Esophagus muscularis mucosa (tissue), 4 donors: ENCODE measurements at regions not wholly inside any gene's neighbourhood (a gene's known extent, or its start where the extent isn't known, plus 50 kb on each side); places are given as distances from the start of the nearest gene placed in this dataset.

ENCODE experiments used
- DNase-seq: peaks from one replicate; pipeline ENCODE4 v3.0.0-alpha.2; 2017; ENCODE audit errors: extremely low spot score
- H3K27ac ChIP-seq, 4 donors: fragments of 200-600 bp; sonication (generic); replicated peaks in 1 of 4; 1 replicate in 3 of 4; 2 replicates in 1 of 4; pipeline ENCODE4 v1.5.1; 2016 to 2019; ENCODE audit warnings: mild to moderate bottlenecking in 1 of 4
- H3K27me3 ChIP-seq, 4 donors: fragments of 200-600 bp; sonication (generic); one replicate each; pipeline versions ENCODE4 v1.5.1 to v1.6.0; 2016 to 2019
- H3K36me3 ChIP-seq, 4 donors: fragments of 200-600 bp; sonication (generic); one replicate each; pipeline ENCODE4 v1.5.1; 2016 to 2019
- H3K4me1 ChIP-seq, 4 donors: fragments of 200-600 bp; sonication (generic); one replicate each; pipeline ENCODE4 v1.5.1; 2016 to 2019
- H3K4me3 ChIP-seq, 4 donors: fragments of 200-600 bp; sonication (generic); 1 replicate in 2 of 4; 2 replicates in 2 of 4; pipeline ENCODE4 v1.5.1; 2016 to 2019; ENCODE audit warnings: mild to moderate bottlenecking in 4 of 4, moderate library complexity in 1 of 4
- H3K9me3 ChIP-seq, 4 donors: fragments of 200-600 bp; sonication (generic); 1 replicate in 3 of 4; 2 replicates in 1 of 4; pipeline ENCODE4 v1.5.1; 2016 to 2019
- CTCF ChIP-seq, 3 experiments: fragments of 200-600 bp in 2 of 3; fragments of 450-650 bp in 1 of 3; sonication (generic) in 2 of 3; IDR thresholded peaks; one replicate each; pipeline ENCODE4 v1.5.1; 2017 to 2019; ENCODE audit warnings: antibody characterized with exemption in 3 of 3, mild to moderate bottlenecking in 2 of 3, moderate library complexity in 1 of 3
- EP300 ChIP-seq: sonication (generic); formaldehyde crosslinking; IDR thresholded peaks from one replicate; pipeline ENCODE4 v1.6.1; 2017; ENCODE audit warnings: antibody characterized with exemption
- POLR2A ChIP-seq: fragments of 450-650 bp; IDR thresholded peaks from one replicate; pipeline ENCODE4 v1.6.1; 2017; ENCODE audit warnings: antibody characterized with exemption, moderate library complexity, mild to moderate bottlenecking, low read depth
- POLR2AphosphoS5 ChIP-seq, 2 donors: sonication (generic); formaldehyde crosslinking; IDR thresholded peaks; one replicate each; pipeline ENCODE4 v1.6.1; 2017; ENCODE audit warnings: antibody characterized with exemption in 2 of 2
- WGBS: methylation state at CpG from one replicate; pipeline ENCODE4 v1.1.5; 2018; 5-methylcytosine and 5-hydroxymethylcytosine counted together
- intact Hi-C: fragments of 100-400 bp; cut with DNase I; formaldehyde crosslinking; loops from one replicate; pipeline ENCODE4 v1.15.1; 2023

DNA sequence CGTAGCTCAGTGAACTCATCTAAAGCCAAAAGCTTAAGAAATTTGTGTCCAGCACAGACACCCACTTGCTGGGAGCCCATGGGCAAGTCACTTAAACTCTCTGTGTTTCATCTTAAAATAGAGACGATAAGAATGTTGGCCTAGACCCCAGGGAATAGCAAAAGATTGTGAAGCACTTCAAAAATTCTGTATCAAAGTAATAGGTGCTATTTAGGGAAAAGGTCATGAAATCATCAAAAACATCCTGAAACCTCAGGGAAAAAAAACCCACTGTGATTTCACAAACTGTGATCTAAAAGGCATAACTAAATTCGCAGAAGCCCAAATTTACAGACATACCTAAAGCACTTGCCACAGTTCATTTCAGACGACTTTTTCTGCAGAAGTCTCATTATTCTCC is 278.3 kb downstream of the NR2F1-AS1 start:
- Histone ChIP-seq H3K4me1 (peaks cover 0 to 6% (median 0%) of the 10 kb centered on the region in 4 donors), H3K36me3 (no peaks in the 10 kb centered on the region), H3K4me3 (no peak overlapping the region), H3K27me3 (no peaks in the 10 kb centered on the region), H3K27ac (no peak overlapping the region), H3K9me3 (no peaks in the 10 kb centered on the region)
- TF ChIP-seq POLR2AphosphoS5 (IDR thresholded peaks at IDR 0.05) (no peak), POLR2A (no peak), EP300 (no peak), CTCF (IDR thresholded peaks at IDR 0.05) (no peak)
- intact Hi-C loops, result no loop called here
- WGBS, result 81% methylated on average over 4 of the region's 4 CpGs
- no peak for DNase-seq

- no peak for TF ChIP-seq POLR2A
- TF ChIP-seq CTCF (IDR thresholded peaks at IDR 0.05), result no peak
- TF ChIP-seq POLR2AphosphoS5 (IDR thresholded peaks at IDR 0.05), result no peak
- TF ChIP-seq EP300, result no peak
- Histone ChIP-seq H3K27ac (no peak overlapping the region), H3K9me3 (no peaks in the 10 kb centered on the region), H3K27me3 (no peaks in the 10 kb centered on the region), H3K4me3 (no peak overlapping the region), H3K4me1 (peaks cover 0 to 6% (median 0%) of the 10 kb centered on the region in 4 donors), H3K36me3 (no peaks in the 10 kb centered on the region)
- intact Hi-C loops, result no loop called here
- DNase-seq, result no peak
Measured at GRCh38 chr5:93300945-93301344, 280.1 kb downstream of the NR2F1-AS1 start.

DNA sequence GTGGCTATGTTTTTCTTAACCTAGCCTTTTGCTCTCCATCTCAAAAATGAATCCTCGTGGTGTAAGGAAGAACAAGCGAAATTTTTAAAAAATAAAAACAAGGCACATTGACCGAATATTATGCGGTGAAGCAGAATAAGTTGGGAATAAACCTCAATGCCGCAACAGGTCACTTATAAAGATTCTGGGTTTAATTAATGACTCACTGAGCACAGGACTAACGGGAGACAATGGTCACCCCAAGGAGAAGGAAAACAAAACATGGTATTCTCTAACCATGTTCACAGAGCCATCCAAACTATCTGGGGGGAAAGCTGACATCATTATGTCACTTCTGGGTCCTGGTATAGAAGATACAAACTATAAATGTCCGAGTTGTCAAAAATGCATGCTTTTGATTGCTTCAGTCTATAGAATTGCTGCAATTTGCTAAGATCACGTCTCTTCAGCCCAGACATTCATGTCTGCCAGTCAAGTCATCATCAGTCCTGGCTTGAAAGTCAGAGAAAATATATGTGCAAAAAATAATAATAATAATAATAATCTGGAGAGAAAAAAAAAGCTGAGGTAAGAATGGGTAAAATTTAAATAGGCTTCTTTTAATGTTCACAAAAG is 280.6 kb downstream of the NR2F1-AS1 start:
- TF ChIP-seq POLR2A (no peak), CTCF (IDR thresholded peaks at IDR 0.05) (no peak), EP300 (no peak), POLR2AphosphoS5 (IDR thresholded peaks at IDR 0.05) (no peak)
- intact Hi-C loops, result no loop called here
- Histone ChIP-seq H3K4me3 (no peak overlapping the region), H3K27ac (no peak overlapping the region), H3K36me3 (no peaks in the 10 kb centered on the region), H3K27me3 (no peaks in the 10 kb centered on the region), H3K4me1 (peaks cover 0 to 6% (median 0%) of the 10 kb centered on the region in 4 donors), H3K9me3 (no peaks in the 10 kb centered on the region)
- no peak for DNase-seq
- WGBS, result 74% methylated on average over 8 of the region's 8 CpGs

- 92% methylated on average over 6 of the region's 6 CpGs for WGBS
- intact Hi-C loops, result no loop called here
- Histone ChIP-seq H3K27ac (no peak overlapping the region), H3K36me3 (no peaks in the 10 kb centered on the region), H3K9me3 (no peaks in the 10 kb centered on the region), H3K27me3 (no peaks in the 10 kb centered on the region), H3K4me3 (no peak overlapping the region), H3K4me1 (peaks cover 0 to 6% (median 0%) of the 10 kb centered on the region in 4 donors)
- DNase-seq, result no peak
- TF ChIP-seq POLR2AphosphoS5 (IDR thresholded peaks at IDR 0.05) (no peak), CTCF (IDR thresholded peaks at IDR 0.05) (no peak), POLR2A (no peak), EP300 (no peak)
Measured at GRCh38 chr5:93299681-93300308, 281.2 kb downstream of the NR2F1-AS1 start.
